HG03460 (cell line): ENCODE measurements at regions not wholly inside any gene's neighbourhood (a gene's known extent, or its start where the extent isn't known, plus 50 kb on each side); places are given as distances from the start of the nearest gene placed in this dataset.

ENCODE experiments used
- ATAC-seq: cut with Tn5 transposase; IDR thresholded peaks from one replicate; pipeline ENCODE4 v1.9.1; 2021; ENCODE audit not compliant: unreplicated experiment

GRCh38 chr9:84450029-84450428 lies 109.5 kb upstream of the SLC28A3 start:
- no peak for ATAC-seq

- ATAC-seq, result no peak
Measured at GRCh38 chr9:84456527-84456926, 116.0 kb upstream of the SLC28A3 start.

- ATAC-seq, result no peak
Measured at GRCh38 chr9:84460695-84461094, 120.1 kb upstream of the SLC28A3 start.

GRCh38 chr9:84463272-84463671 lies 122.7 kb upstream of the SLC28A3 start:
- ATAC-seq, result no peak

GRCh38 chr9:84466580-84467285 lies 126.2 kb upstream of the SLC28A3 start:
- no peak for ATAC-seq

- no peak for ATAC-seq
Measured at GRCh38 chr9:84471816-84472215, 131.3 kb upstream of the SLC28A3 start.

- no peak for ATAC-seq
Measured at GRCh38 chr9:84478996-84479395, 138.4 kb upstream of the SLC28A3 start.

GRCh38 chr9:84480071-84480470 lies 139.5 kb upstream of the SLC28A3 start:
- ATAC-seq, result no peak

- no peak for ATAC-seq
Measured at GRCh38 chr9:84481231-84481630, 140.7 kb upstream of the SLC28A3 start.

GRCh38 chr9:84481636-84482218 lies 141.2 kb upstream of the SLC28A3 start:
- no peak for ATAC-seq

- ATAC-seq, result no peak
Measured at GRCh38 chr9:84482607-84483006, 142.0 kb upstream of the SLC28A3 start.

GRCh38 chr9:84484172-84484571 lies 143.6 kb upstream of the SLC28A3 start:
- ATAC-seq, result no peak

- no peak for ATAC-seq
Measured at GRCh38 chr9:84485539-84485938, 145.0 kb upstream of the SLC28A3 start.

- no peak for ATAC-seq
Measured at GRCh38 chr9:84486663-84487062, 146.1 kb upstream of the SLC28A3 start.

GRCh38 chr9:84490206-84490841 lies 149.8 kb upstream of the SLC28A3 start:
- no peak for ATAC-seq

- ATAC-seq, result no peak
Measured at GRCh38 chr9:84490842-84491325, 150.3 kb upstream of the SLC28A3 start.

- ATAC-seq, result no peak
Measured at GRCh38 chr9:84492366-84493159, 152.0 kb upstream of the SLC28A3 start.

GRCh38 chr9:84493284-84493947 lies 152.9 kb upstream of the SLC28A3 start:
- ATAC-seq, result no peak

GRCh38 chr9:84499969-84500582 lies 159.5 kb upstream of the SLC28A3 start:
- ATAC-seq, result peak; percentile 96

GRCh38 chr9:84500826-84501225 lies 160.3 kb upstream of the SLC28A3 start:
- ATAC-seq, result no peak
